ENCODE measurements at regions not wholly inside any gene's neighbourhood (a gene's known extent, or its start where the extent isn't known, plus 50 kb on each side); places are given as distances from the start of the nearest gene placed in this dataset.

GRCh38 chr18:78564518-78564917, 415.1 kb upstream of the SALL3 start:
- intact Hi-C loops (cut with micrococcal nuclease), result no loop called here
- CTCF ChIA-PET, result interaction anchor here (0.6 to 1.0 kb wide), 2 partner anchors 22 to 300 kb away, joined by 3 to 4 read pairs; no protein-coding TSS in a partner anchor
- H3K4me1 Mint-ChIP-seq (ENCODE audit: insufficient read depth, unreplicated experiment), result no peaks in the 10 kb centered on the region
- TF ChIP-seq CTCF (IDR thresholded peaks at IDR 0.05; ENCODE audit: unreplicated experiment), result no peak
- no TSS peak for BruUV-seq (replicated peaks)
- POLR2A ChIA-PET, result no interaction called here
- H3K27ac Mint-ChIP-seq (ENCODE audit: low read depth, unreplicated experiment), result no peak overlapping the region
- no peak for DNase-seq (ENCODE audit: unreplicated experiment)
- H3K27me3 Mint-ChIP-seq (ENCODE audit: insufficient read depth, unreplicated experiment), result no peaks in the 10 kb centered on the region
- H3K4me3 Mint-ChIP-seq (ENCODE audit: unreplicated experiment), result no peak overlapping the region
- peaks cover 26% of the 10 kb centered on the region for H3K9me3 Mint-ChIP-seq (ENCODE audit: unreplicated experiment)
- peaks cover 11% of the 10 kb centered on the region for H3K36me3 Mint-ChIP-seq (ENCODE audit: insufficient read depth, unreplicated experiment)

GRCh38 chr18:78565240-78565639, 414.4 kb upstream of the SALL3 start:
- no TSS peak for BruUV-seq (replicated peaks)
- H3K9me3 Mint-ChIP-seq (ENCODE audit: unreplicated experiment), result peaks cover 26% of the 10 kb centered on the region
- TF ChIP-seq CTCF (IDR thresholded peaks at IDR 0.05; ENCODE audit: unreplicated experiment), result no peak
- POLR2A ChIA-PET, result no interaction called here
- DNase-seq (ENCODE audit: unreplicated experiment), result no peak
- intact Hi-C loops (cut with micrococcal nuclease), result no loop called here
- H3K36me3 Mint-ChIP-seq (ENCODE audit: insufficient read depth, unreplicated experiment), result peaks cover 11% of the 10 kb centered on the region
- H3K4me1 Mint-ChIP-seq (ENCODE audit: insufficient read depth, unreplicated experiment), result no peaks in the 10 kb centered on the region
- no peak overlapping the region for H3K27ac Mint-ChIP-seq (ENCODE audit: low read depth, unreplicated experiment)
- no peak overlapping the region for H3K4me3 Mint-ChIP-seq (ENCODE audit: unreplicated experiment)
- CTCF ChIA-PET, result interaction anchor here (1.0 kb wide), 1 partner anchor 23 kb away, joined by 3 read pairs; no protein-coding TSS in a partner anchor
- no peaks in the 10 kb centered on the region for H3K27me3 Mint-ChIP-seq (ENCODE audit: insufficient read depth, unreplicated experiment)

- BruUV-seq (replicated peaks), result no TSS peak
- Mint-ChIP-seq H3K27me3 (ENCODE audit: insufficient read depth, unreplicated experiment) (no peaks in the 10 kb centered on the region), H3K4me3 (ENCODE audit: unreplicated experiment) (no peak overlapping the region), H3K36me3 (ENCODE audit: insufficient read depth, unreplicated experiment) (peaks cover 11% of the 10 kb centered on the region), H3K9me3 (ENCODE audit: unreplicated experiment) (peaks cover 26% of the 10 kb centered on the region), H3K4me1 (ENCODE audit: insufficient read depth, unreplicated experiment) (no peaks in the 10 kb centered on the region), H3K27ac (ENCODE audit: low read depth, unreplicated experiment) (no peak overlapping the region)
- ChIA-PET POLR2A (no interaction called here), CTCF (no interaction called here)
- intact Hi-C loops (cut with micrococcal nuclease), result no loop called here
- DNase-seq (ENCODE audit: unreplicated experiment), result no peak
- TF ChIP-seq CTCF (IDR thresholded peaks at IDR 0.05; ENCODE audit: unreplicated experiment), result no peak
Measured at GRCh38 chr18:78566065-78566464, 413.6 kb upstream of the SALL3 start.

- DNase-seq (ENCODE audit: unreplicated experiment), result no peak
- H3K9me3 Mint-ChIP-seq (ENCODE audit: unreplicated experiment), result peaks cover 33% of the 10 kb centered on the region
- TF ChIP-seq CTCF (IDR thresholded peaks at IDR 0.05; ENCODE audit: unreplicated experiment), result no peak
- ChIA-PET CTCF (interaction anchor here (0.6 kb wide), 1 partner anchor 817 kb away, joined by 3 read pairs; no protein-coding TSS in a partner anchor), POLR2A (no interaction called here)
- intact Hi-C loops (cut with micrococcal nuclease), result no loop called here
- no peak overlapping the region for H3K27ac Mint-ChIP-seq (ENCODE audit: low read depth, unreplicated experiment)
- peaks cover 8% of the 10 kb centered on the region for H3K36me3 Mint-ChIP-seq (ENCODE audit: insufficient read depth, unreplicated experiment)
- H3K27me3 Mint-ChIP-seq (ENCODE audit: insufficient read depth, unreplicated experiment), result no peaks in the 10 kb centered on the region
- no TSS peak for BruUV-seq (replicated peaks)
- no peak overlapping the region for H3K4me3 Mint-ChIP-seq (ENCODE audit: unreplicated experiment)
- H3K4me1 Mint-ChIP-seq (ENCODE audit: insufficient read depth, unreplicated experiment), result no peaks in the 10 kb centered on the region
Measured at GRCh38 chr18:78566720-78567119, 412.9 kb upstream of the SALL3 start.

Measured in MCF 10A (cell line).